ENCODE measurements at regions not wholly inside any gene's neighbourhood (a gene's known extent, or its start where the extent isn't known, plus 50 kb on each side); places are given as distances from the start of the nearest gene placed in this dataset.
"Not testable (repeated sequence)": the region's sequence is repeated elsewhere in the genome, so short reads cannot be mapped to it uniquely, and the experiment has no call there.

DNA sequence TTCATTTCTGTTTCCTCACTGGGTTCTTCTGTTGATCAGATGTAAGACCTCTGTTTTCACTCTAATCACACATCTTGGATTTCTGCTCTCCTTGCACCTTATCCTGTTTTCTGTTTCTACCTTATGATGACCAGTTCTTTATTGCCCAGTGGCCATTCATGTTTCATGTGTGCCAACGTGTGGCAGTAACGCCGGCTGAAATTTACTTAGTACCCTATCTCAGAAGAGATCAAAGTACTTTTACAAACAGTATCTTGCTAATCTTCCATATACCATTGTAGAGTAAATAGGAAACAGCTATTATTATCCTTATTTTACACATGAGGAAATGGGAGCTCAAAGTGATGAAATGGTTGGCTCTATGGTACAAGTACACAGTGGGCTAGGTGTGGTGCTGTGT is 74.0 kb downstream of the GATA3 start:
- DNase-seq (ENCODE audit: low read depth): no peak

DNA sequence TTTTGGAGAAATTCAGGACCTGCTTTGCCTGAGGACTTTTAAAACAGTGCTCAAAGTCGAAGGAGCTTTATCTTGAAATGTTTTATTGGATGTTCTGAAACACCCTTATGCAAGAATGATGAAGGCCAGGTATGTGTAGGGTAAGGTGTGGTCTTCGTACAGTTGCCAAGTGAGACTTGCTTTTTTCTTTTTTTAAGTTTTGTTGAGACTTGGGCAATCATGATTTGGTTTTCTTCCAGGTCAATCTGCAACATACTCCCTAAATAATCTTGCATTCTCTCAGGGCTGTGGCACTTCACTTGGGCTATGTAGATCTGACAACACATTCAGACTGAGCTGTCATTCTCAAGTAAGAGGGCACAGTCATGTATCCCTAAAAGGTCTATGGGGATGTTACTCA is 75.0 kb downstream of the GATA3 start:
- DNase-seq (ENCODE audit: low read depth): no peak

DNA sequence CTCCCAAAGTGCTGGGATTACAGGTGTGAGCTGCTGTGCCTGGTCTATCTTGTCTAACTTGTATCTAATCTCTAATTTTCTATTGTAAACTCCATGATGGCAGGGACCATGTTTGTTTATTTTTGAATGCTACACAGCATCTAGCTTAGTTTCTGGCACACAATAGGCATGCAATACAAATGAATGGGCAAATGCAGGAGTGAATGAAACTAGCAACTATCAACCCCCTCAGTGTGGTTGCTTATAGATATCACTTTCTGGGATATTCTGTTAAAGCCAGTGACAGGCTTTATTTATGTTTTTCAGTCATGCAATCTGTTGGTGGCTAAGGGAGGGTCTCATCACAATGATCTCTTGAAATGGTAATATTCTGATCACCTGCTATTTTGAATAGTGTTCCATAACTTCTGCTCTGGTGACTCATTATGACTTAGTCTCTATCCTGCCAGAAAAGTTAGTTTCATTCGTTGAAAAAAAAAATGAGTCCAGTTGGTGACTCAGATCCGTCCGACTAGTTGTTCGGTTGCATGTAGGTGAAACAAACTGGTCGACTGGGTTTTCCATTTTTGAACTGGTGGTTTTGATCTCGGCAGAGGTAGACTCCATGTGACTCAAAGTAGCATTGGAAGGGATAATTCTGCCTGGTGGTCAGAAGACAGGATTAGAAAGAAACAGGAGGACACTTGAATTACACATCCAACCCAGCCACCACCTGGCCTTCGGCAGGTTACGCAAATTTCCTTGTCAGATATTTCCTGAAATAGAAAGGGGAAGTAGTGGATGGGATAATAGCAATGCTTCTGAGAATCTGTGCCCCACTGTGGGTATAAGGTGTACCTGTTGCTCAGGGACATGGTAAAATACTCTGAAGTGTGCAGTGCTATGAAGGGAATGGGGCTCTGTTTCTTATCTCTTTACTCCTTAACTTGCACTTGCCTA is 76.8 kb downstream of the GATA3 start:
- peak; percentile 77 for DNase-seq (ENCODE audit: low read depth)

DNA sequence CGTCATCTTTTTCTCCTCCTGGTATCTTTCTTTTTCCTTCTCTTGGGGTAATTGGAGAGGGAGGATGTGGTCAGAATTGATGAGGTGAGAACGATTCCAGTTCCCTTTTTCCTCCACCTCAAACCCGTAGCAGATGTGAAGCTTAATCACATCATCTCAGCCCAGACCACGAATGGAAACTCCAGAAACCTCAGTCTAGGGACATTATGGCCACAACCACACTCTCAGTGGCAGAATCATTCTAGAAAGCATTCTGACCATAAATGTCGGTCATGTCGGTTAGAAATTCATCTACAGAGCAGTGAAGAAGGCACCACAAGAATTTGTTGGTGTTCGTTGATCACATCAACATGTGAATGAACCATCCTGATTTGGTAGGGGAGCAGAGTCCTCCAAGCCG is 78.7 kb downstream of the GATA3 start:
- DNase-seq (ENCODE audit: low read depth): peak; percentile 61

DNA sequence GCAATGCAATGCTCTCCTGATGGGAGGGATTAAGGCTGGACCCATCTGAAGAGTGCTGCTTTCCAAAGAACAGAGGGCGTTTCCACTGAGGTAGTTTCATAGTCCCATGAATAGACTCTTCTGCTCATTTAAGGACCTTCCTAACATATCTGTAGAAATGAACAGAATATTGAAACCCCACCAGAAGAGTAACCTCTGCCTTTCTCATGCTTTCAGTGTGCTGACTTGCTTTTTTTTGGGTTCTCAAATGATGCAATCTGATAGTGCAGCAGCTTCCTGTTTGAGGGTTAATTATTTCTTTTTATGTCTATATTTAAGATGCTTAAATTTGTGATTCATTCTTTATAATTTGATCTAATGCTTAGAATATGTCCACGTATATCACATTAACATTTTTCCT is 82.2 kb downstream of the GATA3 start:
- no peak for DNase-seq (ENCODE audit: low read depth)

DNA sequence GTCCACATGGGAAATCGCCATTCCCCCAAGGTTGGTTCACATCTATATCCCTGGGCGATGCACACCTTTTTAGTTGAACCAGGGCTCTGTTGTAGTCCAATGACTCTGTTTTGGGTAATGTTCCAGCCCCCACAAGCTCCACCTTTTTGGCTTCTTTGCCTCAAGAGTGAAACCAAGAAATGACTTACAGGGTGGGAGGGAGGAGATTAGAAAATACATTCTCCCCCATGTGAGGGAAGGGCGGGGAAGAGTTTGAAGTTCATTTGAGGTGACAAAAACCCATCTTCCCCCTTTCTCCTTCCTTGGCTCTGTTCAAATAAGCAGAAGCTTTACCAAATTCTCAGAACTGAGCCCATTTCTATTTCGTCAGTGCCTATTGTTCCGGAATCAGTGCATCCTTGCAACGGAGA is 82.8 kb downstream of the GATA3 start:
- no peak for DNase-seq (ENCODE audit: low read depth)

DNA sequence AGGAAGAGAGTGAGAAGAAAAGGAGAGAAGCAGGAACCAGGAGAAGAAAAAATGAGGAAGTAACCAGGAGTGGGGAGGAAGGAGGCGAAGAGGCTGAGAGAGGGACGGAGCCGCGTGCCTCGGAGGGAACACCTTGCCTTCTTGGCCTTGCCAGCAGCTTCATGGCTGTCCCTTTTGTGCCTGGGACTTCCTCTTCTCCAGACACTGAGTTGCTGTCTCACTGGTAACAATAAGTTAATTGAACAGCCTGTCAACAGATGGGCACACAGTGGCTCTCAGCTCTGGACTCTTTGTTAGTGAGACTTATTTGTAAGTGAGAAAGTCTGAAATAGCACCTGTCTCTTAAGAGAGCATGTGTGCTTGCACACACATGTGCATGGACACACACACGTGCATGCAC is 83.2 kb downstream of the GATA3 start:
- no peak for DNase-seq (ENCODE audit: low read depth)

DNA sequence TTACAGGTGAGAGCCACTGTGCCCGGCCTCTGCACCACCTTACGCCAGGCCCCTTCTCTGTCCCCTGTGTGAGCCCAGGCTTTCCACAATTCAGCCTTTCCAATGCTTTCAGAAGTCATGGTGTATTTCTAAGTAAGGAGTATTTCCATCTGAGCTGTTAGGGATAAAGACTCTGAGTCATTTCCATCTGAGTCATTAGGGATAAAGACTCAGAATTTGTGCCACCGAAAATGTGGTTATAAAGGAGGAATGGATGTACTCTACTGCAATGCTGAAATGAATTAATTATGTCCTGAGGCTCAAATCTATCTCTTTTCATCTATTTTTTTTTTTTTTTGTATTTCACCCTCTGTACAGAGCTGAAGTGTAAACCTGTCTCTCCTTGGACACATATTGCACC is 84.0 kb downstream of the GATA3 start:
- peak; percentile 54 for DNase-seq (ENCODE audit: low read depth)

DNA sequence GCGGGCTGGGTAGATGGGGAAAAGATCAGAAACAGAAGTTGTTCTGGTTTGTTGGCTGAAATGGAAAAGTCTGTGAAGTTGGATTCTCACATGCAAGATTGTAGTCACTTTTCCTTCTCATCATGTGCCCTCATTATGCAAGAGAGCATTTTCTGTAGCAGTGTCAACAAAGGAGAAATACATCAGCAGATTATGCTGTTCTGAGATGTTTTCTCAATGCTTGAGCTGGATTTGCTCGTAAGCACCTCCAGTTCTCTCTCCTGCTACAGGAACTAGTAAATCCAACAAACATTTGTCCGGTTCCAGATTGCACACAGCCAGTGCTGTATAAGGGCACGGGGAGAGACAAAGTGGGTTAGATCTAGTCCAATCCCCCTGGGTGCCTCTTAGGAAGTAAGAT is 90.0 kb downstream of the GATA3 start:
- DNase-seq (ENCODE audit: low read depth): no peak

DNA sequence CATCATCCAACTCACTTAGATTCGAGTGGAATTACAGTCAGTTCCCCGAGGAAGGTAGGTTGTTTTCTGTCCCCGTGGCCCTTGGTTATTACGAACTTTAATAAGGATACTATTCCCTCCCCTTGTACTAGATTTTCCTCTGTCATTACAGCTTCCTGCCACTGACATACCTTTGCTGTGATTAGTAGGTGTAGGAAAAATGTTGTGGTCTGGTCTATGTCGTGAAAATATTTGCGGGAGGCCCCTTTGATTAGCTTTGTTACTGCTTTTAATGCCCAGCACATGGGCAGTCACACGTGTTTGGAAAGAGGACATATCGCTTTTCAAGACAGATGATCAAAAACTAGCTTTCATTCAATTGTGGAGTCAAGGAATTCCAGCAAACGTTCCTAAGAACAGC is 92.2 kb downstream of the GATA3 start:
- peak; percentile 67 for DNase-seq (ENCODE audit: low read depth)

DNA sequence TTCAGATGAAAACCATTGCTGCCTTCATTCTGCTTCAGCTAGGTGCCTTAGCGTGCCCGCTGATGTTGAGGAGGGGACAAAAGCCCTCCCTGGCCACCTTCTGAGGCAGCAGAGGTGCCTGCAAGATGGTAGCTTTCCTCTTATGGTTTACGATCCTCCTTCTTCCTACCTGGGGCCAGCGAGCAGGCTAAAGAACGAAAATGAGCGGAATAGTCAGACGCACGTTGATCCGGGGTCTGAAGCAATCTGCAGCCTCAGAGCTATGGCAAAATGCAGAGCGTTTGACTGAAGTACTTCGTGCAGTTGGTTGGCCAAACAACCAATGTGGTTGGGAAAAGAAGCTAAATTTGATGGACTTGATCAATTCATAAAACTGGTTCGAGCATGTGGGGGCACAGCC is 95.5 kb downstream of the GATA3 start:
- no peak for DNase-seq (ENCODE audit: low read depth)

DNA sequence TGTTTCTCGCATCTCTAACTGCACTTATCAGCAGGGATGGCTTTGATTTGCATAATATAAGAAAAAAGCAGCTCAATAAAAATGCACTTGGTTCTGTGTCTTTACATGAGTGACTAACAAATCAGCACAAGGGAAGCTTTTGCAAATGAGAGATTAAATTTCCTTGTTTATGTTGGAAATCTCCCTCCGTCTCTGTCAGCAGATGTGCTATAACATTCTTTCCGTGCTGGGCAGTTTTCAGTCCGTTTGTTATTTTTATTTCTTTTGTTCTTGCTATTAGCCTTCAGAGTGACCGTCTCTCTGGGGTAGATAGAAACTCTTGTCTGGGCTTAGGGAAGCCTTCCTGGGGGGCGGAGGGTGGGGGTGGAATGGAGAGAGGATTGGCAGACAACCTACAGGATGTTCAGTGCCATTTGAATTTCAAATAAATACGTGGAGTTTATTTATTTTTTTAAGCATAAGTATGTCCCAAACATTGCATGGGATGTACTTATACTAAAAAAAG is 96.0 kb downstream of the GATA3 start:
- peak; percentile 24 for DNase-seq (ENCODE audit: low read depth)

DNA sequence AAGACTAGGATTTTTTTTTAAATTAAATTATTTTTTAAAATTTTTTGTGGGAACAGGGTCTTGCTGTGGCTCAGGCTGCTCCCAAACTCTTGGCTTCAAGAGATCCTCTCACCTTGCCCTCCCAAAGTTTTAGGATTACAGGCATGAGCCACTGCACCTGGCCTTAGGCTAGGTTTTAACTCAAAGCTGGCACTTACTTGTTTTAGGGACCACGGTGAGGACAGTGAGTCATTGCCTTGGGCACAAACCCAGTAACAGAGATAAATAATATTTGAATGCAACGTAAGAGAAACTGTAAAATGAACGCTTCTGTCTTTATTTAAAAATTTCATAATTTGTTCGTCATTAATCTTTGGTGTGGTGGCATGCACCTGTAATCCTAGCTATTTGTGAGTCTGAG is 96.6 kb downstream of the GATA3 start:
- DNase-seq (ENCODE audit: low read depth): no peak

DNA sequence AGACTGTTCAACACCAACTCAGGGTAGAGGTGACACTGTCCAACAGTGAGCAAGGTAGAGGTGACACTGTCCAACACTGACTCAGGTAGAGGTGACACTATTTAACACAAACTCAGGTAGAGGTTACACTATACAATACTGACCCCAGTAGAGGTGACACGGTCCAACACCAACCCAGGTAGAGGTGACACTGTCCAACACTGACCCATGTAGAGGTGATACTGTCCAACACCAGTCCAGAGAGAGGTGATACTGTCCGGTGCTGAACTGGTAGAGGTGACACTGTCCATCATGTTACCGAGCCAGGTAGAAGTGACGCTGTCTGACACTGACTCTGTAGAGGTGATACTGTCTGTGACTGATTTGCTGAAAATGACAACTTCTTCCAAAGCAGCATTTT is 102.4 kb downstream of the GATA3 start:
- no peak for DNase-seq (ENCODE audit: low read depth)

DNA sequence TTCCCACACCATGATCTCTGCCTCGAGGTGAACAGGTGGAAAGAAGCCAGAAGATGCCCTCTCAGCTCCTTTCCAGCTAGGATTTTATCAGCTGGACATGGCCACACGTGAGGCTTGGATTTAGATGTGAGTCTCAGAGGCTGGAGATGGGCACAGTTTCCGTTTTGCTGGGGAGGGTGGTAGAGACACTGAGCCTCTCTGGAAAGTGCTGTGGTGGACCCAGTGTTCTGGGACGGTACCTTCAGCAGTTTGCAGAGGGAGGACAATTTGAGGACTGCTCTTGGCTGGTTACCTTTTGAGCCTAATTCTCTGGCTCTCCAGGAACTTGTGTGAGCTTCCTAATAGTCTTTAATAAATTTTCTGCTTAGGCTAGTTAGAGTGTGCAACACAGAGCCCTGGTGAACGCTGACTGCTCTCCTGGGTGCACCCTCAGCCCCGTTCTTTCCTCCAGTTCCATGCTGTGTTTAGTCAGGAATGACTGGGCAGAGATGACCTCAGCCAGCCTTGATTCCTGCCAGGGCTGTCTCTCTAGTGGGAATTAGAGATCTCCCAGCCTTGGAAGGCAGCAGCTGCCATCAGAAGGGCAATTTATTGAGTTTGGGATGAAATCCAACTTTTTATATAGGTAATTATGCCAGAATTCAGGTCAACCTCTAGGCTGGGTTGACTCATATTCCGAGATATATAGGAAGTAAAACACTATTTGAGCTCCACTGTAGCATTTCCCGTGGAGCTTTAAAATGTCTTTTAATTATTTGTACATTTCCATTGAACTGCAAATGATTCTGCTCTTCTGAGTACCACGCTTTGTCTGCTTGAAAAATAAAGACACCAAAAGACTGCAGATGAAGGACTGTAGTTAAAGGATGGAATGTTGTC is 103.9 kb downstream of the GATA3 start:
- DNase-seq (ENCODE audit: low read depth): peak; percentile 81

DNA sequence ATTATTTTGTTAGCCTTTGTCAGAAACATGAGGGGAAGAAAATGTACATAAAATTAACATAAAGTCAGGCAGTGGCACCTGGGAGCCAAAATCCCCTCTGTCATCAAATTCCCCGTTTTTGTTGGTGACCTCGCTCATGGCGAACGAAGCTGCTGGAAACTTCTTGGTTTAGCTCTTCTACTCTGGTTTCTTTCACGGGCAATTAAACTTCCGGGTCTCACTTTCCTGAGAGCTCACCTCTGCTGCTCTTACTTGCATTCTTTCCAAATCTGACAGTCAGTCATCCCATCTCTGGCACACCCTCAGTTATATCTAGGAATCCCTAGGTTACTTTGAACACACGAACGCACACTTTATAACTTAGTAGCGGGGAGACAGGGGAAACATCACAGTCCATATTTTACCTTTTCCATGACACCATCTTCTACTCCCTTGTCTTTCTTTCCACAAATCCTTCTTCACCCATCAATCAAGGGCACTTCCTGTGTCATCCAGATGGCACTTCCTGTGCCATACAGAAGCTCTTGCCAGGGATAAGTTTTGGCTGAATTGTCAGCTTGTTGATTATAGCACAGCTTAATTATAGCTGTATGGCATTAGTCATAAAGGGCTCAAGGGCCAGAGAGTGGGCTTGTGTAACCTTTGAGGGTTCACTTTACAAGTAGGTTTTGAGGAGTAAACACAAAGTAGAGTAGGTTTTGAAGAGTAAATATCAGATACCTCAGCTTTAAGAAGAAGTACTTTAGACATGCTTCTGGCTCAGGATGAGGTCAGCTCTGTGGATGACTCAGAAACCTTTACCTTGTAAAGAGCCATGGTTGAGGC is 105.1 kb downstream of the GATA3 start:
- peak; percentile 64 for DNase-seq (ENCODE audit: low read depth)

DNA sequence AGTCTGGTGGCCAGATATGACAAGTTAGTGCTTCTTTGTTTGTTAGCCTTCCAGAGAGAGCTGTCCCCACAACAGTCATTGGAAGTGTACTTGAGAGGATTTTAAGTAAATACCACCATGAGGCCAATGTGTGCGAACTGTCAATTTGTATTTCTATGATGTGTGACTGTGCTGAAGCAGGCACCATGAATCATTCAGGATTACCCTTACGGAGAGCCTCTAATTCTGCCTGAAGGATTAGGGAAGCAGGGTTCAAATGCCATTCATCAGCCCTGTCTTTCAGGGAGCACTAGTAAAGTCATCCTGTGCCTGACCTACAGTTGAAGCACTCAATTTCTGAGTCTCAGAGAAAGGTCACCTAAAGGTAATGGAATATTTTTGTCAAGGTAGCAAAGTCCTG is 109.3 kb downstream of the GATA3 start:
- no peak for DNase-seq (ENCODE audit: low read depth)

DNA sequence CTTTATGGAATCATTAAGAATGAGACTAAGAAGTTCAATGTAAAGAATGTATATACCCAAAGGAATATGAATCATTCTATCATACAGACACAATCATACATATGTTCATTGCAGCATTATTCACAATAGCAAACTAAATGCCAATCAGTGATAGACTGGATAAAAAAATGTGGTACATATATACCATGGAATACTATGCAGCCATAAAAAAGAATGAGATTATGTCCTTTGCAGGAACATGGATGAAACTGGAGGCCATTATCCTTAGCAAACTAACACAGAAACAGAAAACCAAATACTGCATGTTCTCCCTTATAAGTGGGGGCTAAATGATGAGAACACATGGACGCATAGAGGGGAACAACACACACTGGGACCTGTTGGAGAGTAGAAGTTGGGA is 110.2 kb downstream of the GATA3 start:
- DNase-seq (ENCODE audit: low read depth): not testable (repeated sequence)

DNA sequence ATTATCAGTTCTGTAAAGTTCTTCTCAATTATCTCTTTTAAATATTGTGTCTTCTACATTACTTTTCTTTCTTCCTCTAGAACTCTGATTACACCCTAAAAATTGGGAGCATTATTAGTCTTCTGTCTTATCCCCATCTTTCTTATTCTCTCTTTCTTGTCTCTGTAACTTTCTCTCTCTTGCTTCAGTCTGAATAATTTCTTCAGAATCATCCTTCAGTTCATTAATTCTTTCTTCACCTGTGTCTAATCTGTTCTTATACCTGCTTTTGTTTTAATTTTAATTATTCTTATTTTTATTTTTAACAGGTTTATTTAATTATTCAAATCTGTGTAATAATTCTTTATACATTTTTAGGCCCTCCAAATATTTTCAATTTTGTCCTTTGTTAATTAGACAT is 114.3 kb downstream of the GATA3 start:
- DNase-seq (ENCODE audit: low read depth): no peak

DNA sequence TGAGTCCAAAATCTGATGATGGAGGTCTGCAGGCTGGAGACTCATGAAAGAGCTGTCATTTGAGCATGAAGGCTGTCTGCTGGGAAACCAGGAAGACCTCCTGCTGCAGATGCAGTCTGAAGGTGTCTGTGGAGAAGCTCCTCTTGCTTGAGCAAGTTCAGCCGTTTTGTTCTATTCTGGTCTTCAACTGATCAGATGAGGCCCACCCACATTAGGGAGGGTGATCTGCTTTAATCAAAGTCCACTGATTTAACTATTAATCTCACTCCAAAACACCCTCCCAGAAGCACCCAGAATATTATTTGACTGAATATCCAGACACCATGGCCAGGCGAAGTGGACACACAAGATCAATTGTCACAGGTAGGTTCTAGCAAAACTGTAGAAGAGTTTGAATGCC is 116.5 kb downstream of the GATA3 start:
- DNase-seq (ENCODE audit: low read depth): no peak

DNA sequence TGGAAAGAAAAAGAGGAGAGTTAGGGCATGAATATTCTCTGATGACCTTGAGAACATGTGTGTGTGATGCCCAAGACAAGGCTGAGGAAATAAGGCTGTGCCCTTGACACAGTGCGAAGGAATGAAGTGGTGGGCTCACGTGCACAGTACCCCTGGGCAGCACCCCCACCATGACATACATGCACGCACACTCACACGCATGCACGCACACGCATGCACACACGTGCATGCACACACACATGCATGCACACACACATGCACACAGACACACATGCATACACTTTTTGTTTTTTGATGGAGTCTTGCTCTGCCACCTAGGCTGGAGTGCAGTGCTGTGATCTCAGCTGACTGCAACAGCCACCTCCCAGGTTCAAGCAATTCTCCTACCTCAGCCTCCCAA is 118.1 kb downstream of the GATA3 start:
- no peak for DNase-seq (ENCODE audit: low read depth)

Measured in Daoy (cell line).